Superior temporal gyrus (tissue), 1 donor: ENCODE measurements at regions not wholly inside any gene's neighbourhood (a gene's known extent, or its start where the extent isn't known, plus 50 kb on each side); places are given as distances from the start of the nearest gene placed in this dataset.
"Not testable (repeated sequence)": the region's sequence is repeated elsewhere in the genome, so short reads cannot be mapped to it uniquely, and the experiment has no call there.

ENCODE experiments used
- DNase-seq: peaks from one replicate; pipeline ENCODE4 v3.0.0-alpha.2; 2016; ENCODE audit errors: extremely low spot score

- no peak for DNase-seq
Measured at GRCh38 chr2:72078773-72079172, 68.9 kb downstream of the CYP26B1 start.

- DNase-seq, result no peak
Measured at GRCh38 chr2:72077702-72078169, 69.9 kb downstream of the CYP26B1 start.

GRCh38 chr2:72073373-72073772 is 74.3 kb downstream of the CYP26B1 start:
- not testable (repeated sequence) for DNase-seq

GRCh38 chr2:72064197-72064596 is 83.5 kb downstream of the CYP26B1 start:
- not testable (repeated sequence) for DNase-seq

- no peak for DNase-seq
Measured at GRCh38 chr2:72062336-72062735, 85.3 kb downstream of the CYP26B1 start.

GRCh38 chr2:72057308-72057707 is 90.4 kb downstream of the CYP26B1 start:
- DNase-seq, result no peak

- DNase-seq, result no peak
Measured at GRCh38 chr2:72051971-72052505, 95.6 kb downstream of the CYP26B1 start.

GRCh38 chr2:72051204-72051603 is 96.5 kb downstream of the CYP26B1 start:
- DNase-seq, result no peak

- DNase-seq, result no peak
Measured at GRCh38 chr2:72050734-72051133, 96.9 kb downstream of the CYP26B1 start.

GRCh38 chr2:72048881-72049477 is 98.7 kb downstream of the CYP26B1 start:
- no peak for DNase-seq

GRCh38 chr2:72043985-72044384 is 103.7 kb downstream of the CYP26B1 start:
- DNase-seq, result no peak

GRCh38 chr2:72041638-72042111 is 106.0 kb downstream of the CYP26B1 start:
- no peak for DNase-seq

- DNase-seq, result no peak
Measured at GRCh38 chr2:72040629-72041571, 106.8 kb downstream of the CYP26B1 start.

- no peak for DNase-seq
Measured at GRCh38 chr2:72038524-72038923, 109.1 kb downstream of the CYP26B1 start.

GRCh38 chr2:72037261-72037666 is 110.4 kb downstream of the CYP26B1 start:
- DNase-seq, result no peak

- no peak for DNase-seq
Measured at GRCh38 chr2:72036595-72036994, 111.1 kb downstream of the CYP26B1 start.

GRCh38 chr2:72036173-72036545 is 111.5 kb downstream of the CYP26B1 start:
- DNase-seq, result no peak

GRCh38 chr2:72035518-72036172 is 112.0 kb downstream of the CYP26B1 start:
- no peak for DNase-seq

GRCh38 chr2:72034353-72035095 is 113.1 kb downstream of the CYP26B1 start:
- DNase-seq, result no peak

- DNase-seq, result no peak
Measured at GRCh38 chr2:72033636-72034035, 114.0 kb downstream of the CYP26B1 start.

GRCh38 chr2:72032481-72033041 is 115.1 kb downstream of the CYP26B1 start:
- DNase-seq, result no peak
